ENCODE measurements at regions not wholly inside any gene's neighbourhood (a gene's known extent, or its start where the extent isn't known, plus 50 kb on each side); places are given as distances from the start of the nearest gene placed in this dataset.
A peak's percentile ranks its signal among the peaks of the same experiment; 100 is the strongest.

DNA sequence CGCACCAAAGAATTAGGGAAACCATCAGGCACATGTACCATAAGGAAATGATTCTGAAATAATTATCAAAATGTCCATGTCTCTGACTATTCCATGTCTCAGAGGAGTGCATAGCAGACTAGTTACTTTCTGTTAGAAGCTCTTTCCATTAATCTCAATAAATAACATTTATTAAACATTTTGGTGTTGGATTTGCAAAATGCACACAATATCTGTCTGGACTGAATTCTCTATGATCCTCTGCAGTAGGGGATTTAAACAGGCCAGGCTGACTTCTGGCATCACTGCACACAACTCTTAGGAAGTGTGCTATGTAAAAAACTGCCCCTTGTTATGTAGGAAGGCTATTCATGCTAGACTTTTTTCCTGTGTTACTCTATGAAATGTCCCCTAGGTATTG lies 283.3 kb upstream of the CDH5 start:
- Histone ChIP-seq H3K9ac (ENCODE audit: low read length) (no peak overlapping the region), H3K9me2 (replicated peaks; ENCODE audit: low read length) (no peaks in the 10 kb centered on the region), H3K4me3 (ENCODE audit: low read length) (no peak overlapping the region), H3K36me3 (ENCODE audit: low read depth, low read length) (no peaks in the 10 kb centered on the region), H3K79me2 (ENCODE audit: low read length) (no peaks in the 10 kb centered on the region), H3F3A (ENCODE audit: low read length, unreplicated experiment) (no peaks in the 10 kb centered on the region), H3K4me2 (ENCODE audit: low read length) (no peak overlapping the region), H3K27ac (ENCODE audit: low read length) (no peak overlapping the region), H4K20me1 (ENCODE audit: low read length) (no peaks in the 10 kb centered on the region), H2AFZ (ENCODE audit: low read length) (peak overlapping the region; percentile 31; the same call in 1 of the 2 replicates), H3K9me3 (ENCODE audit: low read length) (no peaks in the 10 kb centered on the region), H3K4me1 (ENCODE audit: insufficient read depth, low read length) (peaks cover 27% of the 10 kb centered on the region), H3K27me3 (ENCODE audit: low read length) (no peaks in the 10 kb centered on the region)
- no peak for TF ChIP-seq EZH2 (IDR thresholded peaks at IDR 0.05; ENCODE audit: low read length, unreplicated experiment)
- intact Hi-C loops (cut with micrococcal nuclease): no loop called here
- POLR2A ChIA-PET (ENCODE audit: unreplicated experiment): no interaction called here
- DNase-seq (no peak), ATAC-seq (no peak)
- no TSS peak for BruUV-seq (replicated peaks)
- CTCF ChIA-PET: no interaction called here

DNA sequence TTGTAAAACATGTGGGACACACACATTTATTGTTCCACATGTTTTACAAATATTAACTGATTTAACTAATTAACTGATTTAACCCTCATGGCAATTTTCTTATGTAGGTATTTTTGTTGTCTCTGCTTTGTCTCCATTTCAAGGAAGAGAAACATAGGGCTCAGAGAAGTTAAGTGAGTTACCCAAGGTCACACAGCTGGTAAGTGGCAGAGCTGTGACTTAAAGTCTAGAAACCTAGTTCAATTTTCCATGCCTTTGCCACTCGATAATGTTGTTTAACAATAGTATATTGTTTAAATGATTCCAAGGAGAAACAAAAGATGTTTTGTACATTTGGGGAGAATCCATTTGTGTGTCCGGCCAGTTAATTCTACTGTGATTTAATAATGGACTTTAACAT lies 284.1 kb upstream of the CDH5 start:
- intact Hi-C loops (cut with micrococcal nuclease): no loop called here
- CTCF ChIA-PET: no interaction called here
- TF ChIP-seq EZH2phosphoT487 (IDR thresholded peaks at IDR 0.05; ENCODE audit: borderline replicate concordance, low read length) (no peak), EZH2 (IDR thresholded peaks at IDR 0.05; ENCODE audit: low read length, unreplicated experiment) (no peak)
- TF ChIP-seq, protein P1, sequence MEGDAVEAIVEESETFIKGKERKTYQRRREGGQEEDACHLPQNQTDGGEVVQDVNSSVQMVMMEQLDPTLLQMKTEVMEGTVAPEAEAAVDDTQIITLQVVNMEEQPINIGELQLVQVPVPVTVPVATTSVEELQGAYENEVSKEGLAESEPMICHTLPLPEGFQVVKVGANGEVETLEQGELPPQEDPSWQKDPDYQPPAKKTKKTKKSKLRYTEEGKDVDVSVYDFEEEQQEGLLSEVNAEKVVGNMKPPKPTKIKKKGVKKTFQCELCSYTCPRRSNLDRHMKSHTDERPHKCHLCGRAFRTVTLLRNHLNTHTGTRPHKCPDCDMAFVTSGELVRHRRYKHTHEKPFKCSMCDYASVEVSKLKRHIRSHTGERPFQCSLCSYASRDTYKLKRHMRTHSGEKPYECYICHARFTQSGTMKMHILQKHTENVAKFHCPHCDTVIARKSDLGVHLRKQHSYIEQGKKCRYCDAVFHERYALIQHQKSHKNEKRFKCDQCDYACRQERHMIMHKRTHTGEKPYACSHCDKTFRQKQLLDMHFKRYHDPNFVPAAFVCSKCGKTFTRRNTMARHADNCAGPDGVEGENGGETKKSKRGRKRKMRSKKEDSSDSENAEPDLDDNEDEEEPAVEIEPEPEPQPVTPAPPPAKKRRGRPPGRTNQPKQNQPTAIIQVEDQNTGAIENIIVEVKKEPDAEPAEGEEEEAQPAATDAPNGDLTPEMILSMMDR (conservative IDR thresholded peaks at IDR 0.05; ENCODE audit: low read depth, low read length): no peak
- H3K27me3 ChIP-seq (ENCODE audit: low read length): no peaks in the 10 kb centered on the region
- H3K9ac ChIP-seq (ENCODE audit: low read length): peak overlapping the region; percentile 24; the same call in 1 of the 2 replicates
- H3K27ac ChIP-seq (ENCODE audit: low read length): peak overlapping the region; percentile 77
- POLR2A ChIA-PET (ENCODE audit: unreplicated experiment): no interaction called here
- H3F3A ChIP-seq (ENCODE audit: low read length, unreplicated experiment): no peaks in the 10 kb centered on the region
- no peaks in the 10 kb centered on the region for H3K36me3 ChIP-seq (ENCODE audit: low read depth, low read length)
- DNase-seq: no peak
- ATAC-seq: no peak
- H3K4me2 ChIP-seq (ENCODE audit: low read length): peak overlapping the region; percentile 45
- H3K4me1 ChIP-seq (ENCODE audit: insufficient read depth, low read length): peaks cover 27% of the 10 kb centered on the region
- H4K20me1 ChIP-seq (ENCODE audit: low read length): no peaks in the 10 kb centered on the region
- H3K9me2 ChIP-seq (replicated peaks; ENCODE audit: low read length): no peaks in the 10 kb centered on the region
- no peaks in the 10 kb centered on the region for H3K79me2 ChIP-seq (ENCODE audit: low read length)
- no peak overlapping the region for H3K4me3 ChIP-seq (ENCODE audit: low read length)
- no peaks in the 10 kb centered on the region for H3K9me3 ChIP-seq (ENCODE audit: low read length)
- no peak overlapping the region for H2AFZ ChIP-seq (ENCODE audit: low read length)
- TSS peak; percentile 88 for BruUV-seq (replicated peaks)

DNA sequence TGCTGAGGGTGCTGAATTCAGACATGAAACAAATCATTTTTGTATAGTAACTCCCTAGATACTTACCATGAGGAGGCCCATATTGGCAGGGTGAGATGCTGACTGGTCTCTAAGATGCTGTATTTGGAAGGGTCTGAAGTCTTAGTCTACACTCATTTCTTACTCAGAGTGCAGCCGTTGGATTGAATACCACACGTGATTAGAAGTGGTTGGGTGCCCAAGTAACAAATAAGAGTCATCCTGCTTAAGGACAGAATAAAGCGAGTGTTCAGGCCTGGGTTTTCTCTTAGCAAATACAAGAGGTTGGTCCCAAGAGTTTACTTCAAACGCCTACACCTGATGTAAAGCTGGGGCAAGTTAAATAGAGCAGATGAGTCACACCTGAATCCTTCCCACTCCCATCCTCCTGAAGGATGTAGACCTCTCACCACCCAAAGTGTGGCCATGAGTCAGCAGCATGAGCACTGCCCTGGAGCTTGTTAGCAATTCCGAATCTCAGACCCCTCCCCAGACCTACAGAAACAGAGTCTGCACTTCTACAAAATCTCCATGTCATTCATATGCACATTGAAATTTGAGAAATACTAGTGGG lies 284.6 kb upstream of the CDH5 start:
- TF ChIP-seq, protein P1 (conservative IDR thresholded peaks at IDR 0.05; ENCODE audit: low read depth, low read length): no peak
- TF ChIP-seq EZH2 (IDR thresholded peaks at IDR 0.05; ENCODE audit: low read length, unreplicated experiment) (no peak), EZH2phosphoT487 (IDR thresholded peaks at IDR 0.05; ENCODE audit: borderline replicate concordance, low read length) (no peak)

More for the DNA sequence above, 284.6 kb upstream of the CDH5 start:
- Histone ChIP-seq H3K4me3 (ENCODE audit: low read length) (no peak overlapping the region), H3K4me1 (ENCODE audit: insufficient read depth, low read length) (peaks cover 27% of the 10 kb centered on the region), H2AFZ (ENCODE audit: low read length) (no peak overlapping the region), H3K36me3 (ENCODE audit: low read depth, low read length) (no peaks in the 10 kb centered on the region), H3K9me3 (ENCODE audit: low read length) (no peaks in the 10 kb centered on the region), H3K4me2 (ENCODE audit: low read length) (peak overlapping the region; percentile 45), H3K27ac (ENCODE audit: low read length) (peak overlapping the region; percentile 82), H3F3A (ENCODE audit: low read length, unreplicated experiment) (no peaks in the 10 kb centered on the region), H3K27me3 (ENCODE audit: low read length) (no peaks in the 10 kb centered on the region), H3K9ac (ENCODE audit: low read length) (peak overlapping the region; percentile 24; the same call in 1 of the 2 replicates), H4K20me1 (ENCODE audit: low read length) (no peaks in the 10 kb centered on the region), H3K9me2 (replicated peaks; ENCODE audit: low read length) (no peaks in the 10 kb centered on the region), H3K79me2 (ENCODE audit: low read length) (no peaks in the 10 kb centered on the region)
- ATAC-seq (peak; percentile 99), DNase-seq (peak; percentile 94)
- intact Hi-C loops (cut with micrococcal nuclease): no loop called here
- no TSS peak for BruUV-seq (replicated peaks)
- ChIA-PET POLR2A (ENCODE audit: unreplicated experiment) (no interaction called here), CTCF (no interaction called here)
